Lower lobe of right lung (tissue), 2 donors: ENCODE measurements at regions not wholly inside any gene's neighbourhood (a gene's known extent, or its start where the extent isn't known, plus 50 kb on each side); places are given as distances from the start of the nearest gene placed in this dataset.

ENCODE experiments used
- ATAC-seq, 2 donors: fragments of 200-7000 bp; cut with Tn5 transposase; one replicate each; pipeline ENCODE4 v1.9.1; 2020 to 2022; ENCODE audit warnings: mild to moderate bottlenecking in 2 of 2, moderate library complexity in 2 of 2
- DNase-seq: peaks from one replicate; pipeline ENCODE4 v3.0.0-alpha.2; 2020
- H3K27ac ChIP-seq: fragments of 200-600 bp; one replicate; pipeline ENCODE4 v1.8.0; 2022
- H3K27me3 ChIP-seq: fragments of 200-600 bp; one replicate; pipeline ENCODE4 v1.8.0; 2022; ENCODE audit warnings: low read depth
- H3K36me3 ChIP-seq: fragments of 200-600 bp; one replicate; pipeline ENCODE4 v1.8.0; 2022; ENCODE audit warnings: mild to moderate bottlenecking
- H3K4me1 ChIP-seq: fragments of 200-600 bp; one replicate; pipeline ENCODE4 v1.8.0; 2022
- H3K4me3 ChIP-seq: fragments of 200-600 bp; one replicate; pipeline ENCODE4 v1.8.0; 2022; ENCODE audit warnings: mild to moderate bottlenecking
- H3K9me3 ChIP-seq: fragments of 200-600 bp; one replicate; pipeline ENCODE4 v1.8.0; 2022
- intact Hi-C: fragments of 100-400 bp; cut with DNase I; formaldehyde crosslinking; loops from one replicate; pipeline ENCODE4 v1.11.0; 2022
- TF ChIP-seq, protein P1 (sequence below): fragments of 200-600 bp; IDR thresholded peaks from one replicate; pipeline ENCODE4 v1.8.0; 2022; ENCODE audit warnings: antibody characterized with exemption, mild to moderate bottlenecking
- donor health status: DM: no; HTN: yes; CAD: no; lungs with severe emphysema.

DNA sequence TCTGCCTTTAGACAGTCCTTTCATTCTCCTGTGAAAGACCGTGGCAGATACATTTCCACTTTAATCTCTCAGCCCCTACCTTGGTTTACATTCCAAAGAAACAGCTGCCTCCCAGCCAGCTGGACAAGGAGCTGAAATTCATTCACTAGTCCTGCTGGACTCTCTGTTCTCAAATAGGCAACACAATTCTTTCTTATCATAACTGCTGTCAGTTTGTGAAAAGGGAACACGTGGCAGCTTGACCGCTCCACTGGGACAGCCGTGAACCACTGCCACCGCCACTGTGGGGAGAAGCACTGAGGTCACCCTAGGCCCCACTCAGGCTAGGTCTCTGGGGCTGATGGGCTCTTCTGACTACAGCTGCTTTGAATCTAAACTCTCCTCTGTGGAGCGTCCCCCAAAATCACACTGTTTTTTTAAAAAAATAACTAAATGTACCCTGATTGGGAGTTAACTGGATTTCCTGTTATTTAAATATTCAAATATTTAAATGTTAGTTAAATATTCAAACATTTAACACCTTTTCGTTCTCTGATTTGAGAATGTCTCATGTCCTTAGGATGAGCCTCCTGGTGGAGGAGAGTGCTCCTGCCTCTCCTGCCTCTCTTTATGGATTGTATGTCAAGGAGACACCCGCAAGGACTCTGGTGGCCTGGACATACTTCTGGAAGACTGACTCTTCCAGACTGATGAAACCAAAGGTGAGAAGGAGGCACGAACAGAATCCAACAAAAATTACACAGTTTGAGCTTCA lies 120.1 kb downstream of the BOD1 start:
- DNase-seq (no peak), ATAC-seq (no peak)
- Histone ChIP-seq H3K9me3 (no peaks in the 10 kb centered on the region), H3K4me3 (no peak overlapping the region), H3K36me3 (no peaks in the 10 kb centered on the region), H3K4me1 (no peaks in the 10 kb centered on the region), H3K27me3 (peaks cover 6% of the 10 kb centered on the region), H3K27ac (no peak overlapping the region)
- TF ChIP-seq, protein P1, sequence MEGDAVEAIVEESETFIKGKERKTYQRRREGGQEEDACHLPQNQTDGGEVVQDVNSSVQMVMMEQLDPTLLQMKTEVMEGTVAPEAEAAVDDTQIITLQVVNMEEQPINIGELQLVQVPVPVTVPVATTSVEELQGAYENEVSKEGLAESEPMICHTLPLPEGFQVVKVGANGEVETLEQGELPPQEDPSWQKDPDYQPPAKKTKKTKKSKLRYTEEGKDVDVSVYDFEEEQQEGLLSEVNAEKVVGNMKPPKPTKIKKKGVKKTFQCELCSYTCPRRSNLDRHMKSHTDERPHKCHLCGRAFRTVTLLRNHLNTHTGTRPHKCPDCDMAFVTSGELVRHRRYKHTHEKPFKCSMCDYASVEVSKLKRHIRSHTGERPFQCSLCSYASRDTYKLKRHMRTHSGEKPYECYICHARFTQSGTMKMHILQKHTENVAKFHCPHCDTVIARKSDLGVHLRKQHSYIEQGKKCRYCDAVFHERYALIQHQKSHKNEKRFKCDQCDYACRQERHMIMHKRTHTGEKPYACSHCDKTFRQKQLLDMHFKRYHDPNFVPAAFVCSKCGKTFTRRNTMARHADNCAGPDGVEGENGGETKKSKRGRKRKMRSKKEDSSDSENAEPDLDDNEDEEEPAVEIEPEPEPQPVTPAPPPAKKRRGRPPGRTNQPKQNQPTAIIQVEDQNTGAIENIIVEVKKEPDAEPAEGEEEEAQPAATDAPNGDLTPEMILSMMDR = no peak
- intact Hi-C loops = no loop called here

DNA sequence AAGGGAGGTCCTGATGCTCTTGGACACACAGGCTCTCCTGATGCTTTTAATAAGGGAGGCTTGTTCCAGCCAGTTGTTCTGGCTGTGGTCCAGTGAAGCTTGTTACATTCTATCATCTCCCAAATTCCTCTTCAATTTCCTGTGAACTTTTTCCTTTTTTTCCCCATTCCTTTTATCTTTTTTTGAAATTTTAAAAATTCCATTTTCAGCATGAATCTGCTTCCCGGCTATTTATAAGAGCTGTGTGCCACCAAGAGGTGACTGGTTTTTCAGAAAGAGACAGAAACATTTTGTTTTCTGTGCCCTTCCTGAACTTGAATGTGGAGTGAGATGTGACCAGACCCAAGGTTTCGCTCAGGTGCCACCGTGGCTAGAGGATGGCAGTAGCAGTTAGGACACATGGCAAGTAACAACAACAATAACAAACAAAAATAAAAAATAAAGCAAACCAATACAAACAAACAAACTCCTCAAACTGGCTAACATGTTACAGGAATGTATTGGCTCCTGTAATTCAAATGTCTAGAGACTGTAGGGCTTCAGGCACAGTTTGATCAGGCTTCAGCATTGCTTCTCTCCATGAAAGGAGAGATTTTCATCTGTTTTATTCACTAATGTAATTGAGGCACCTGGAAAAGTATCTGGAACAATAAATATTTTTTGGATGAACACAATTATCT lies 121.1 kb downstream of the BOD1 start:
- no peaks in the 10 kb centered on the region for H3K4me1 ChIP-seq
- no peaks in the 10 kb centered on the region for H3K9me3 ChIP-seq
- H3K4me3 ChIP-seq = no peak overlapping the region
- TF ChIP-seq, protein P1 = no peak
- no peaks in the 10 kb centered on the region for H3K36me3 ChIP-seq
- peaks cover 6% of the 10 kb centered on the region for H3K27me3 ChIP-seq
- DNase-seq (no peak), ATAC-seq (no peak)
- intact Hi-C loops = no loop called here
- H3K27ac ChIP-seq = no peak overlapping the region

DNA sequence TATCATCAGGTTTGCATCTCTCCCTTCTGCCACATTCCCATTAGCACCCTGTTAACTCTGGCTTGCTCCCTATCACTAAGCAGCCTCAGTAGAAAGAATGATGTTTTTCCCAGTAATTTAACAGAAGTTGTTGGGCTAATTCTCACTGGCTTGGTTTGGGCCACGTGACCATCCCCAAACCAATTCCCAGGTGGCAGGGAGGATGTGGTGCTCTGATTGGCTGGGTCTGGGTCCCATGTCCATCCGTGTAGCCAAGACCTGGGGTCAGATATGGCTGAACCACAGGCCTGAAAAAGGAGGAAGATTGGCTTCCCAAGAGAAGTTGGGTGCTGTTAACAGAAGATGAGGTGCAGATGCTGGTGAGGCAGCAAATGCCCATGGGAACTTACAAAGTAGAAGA lies 122.0 kb downstream of the BOD1 start:
- Histone ChIP-seq H3K4me3 (no peak overlapping the region), H3K27me3 (peaks cover 6% of the 10 kb centered on the region), H3K9me3 (no peaks in the 10 kb centered on the region), H3K36me3 (no peaks in the 10 kb centered on the region), H3K4me1 (no peaks in the 10 kb centered on the region), H3K27ac (no peak overlapping the region)
- intact Hi-C loops = no loop called here
- no peak for DNase-seq
- ATAC-seq = no peak
- TF ChIP-seq, protein P1 = no peak

DNA sequence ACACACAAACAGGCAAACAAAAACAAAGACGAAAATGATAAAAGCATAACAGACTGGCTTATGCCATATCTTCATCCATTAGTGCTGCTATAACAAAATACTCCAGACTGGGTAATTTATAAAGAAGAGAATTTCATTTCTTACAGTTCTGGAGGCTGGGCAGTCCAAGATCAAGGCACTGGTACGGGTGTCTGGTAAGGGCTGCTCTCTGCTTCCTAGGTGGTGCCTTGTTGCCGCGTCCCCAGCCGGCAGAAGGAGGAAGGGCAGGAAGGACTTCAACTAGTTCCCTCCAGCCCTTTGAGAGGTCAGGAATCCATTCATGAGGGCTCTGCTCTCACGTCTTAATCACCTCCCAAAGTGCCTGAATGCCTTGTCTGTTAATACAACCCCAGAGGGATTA lies 122.6 kb downstream of the BOD1 start:
- H3K4me3 ChIP-seq = no peak overlapping the region
- peaks cover 6% of the 10 kb centered on the region for H3K27me3 ChIP-seq
- intact Hi-C loops = no loop called here
- TF ChIP-seq, protein P1 = no peak
- no peaks in the 10 kb centered on the region for H3K4me1 ChIP-seq
- H3K36me3 ChIP-seq = no peaks in the 10 kb centered on the region
- H3K27ac ChIP-seq = no peak overlapping the region
- DNase-seq = no peak
- ATAC-seq = no peak
- H3K9me3 ChIP-seq = no peaks in the 10 kb centered on the region

DNA sequence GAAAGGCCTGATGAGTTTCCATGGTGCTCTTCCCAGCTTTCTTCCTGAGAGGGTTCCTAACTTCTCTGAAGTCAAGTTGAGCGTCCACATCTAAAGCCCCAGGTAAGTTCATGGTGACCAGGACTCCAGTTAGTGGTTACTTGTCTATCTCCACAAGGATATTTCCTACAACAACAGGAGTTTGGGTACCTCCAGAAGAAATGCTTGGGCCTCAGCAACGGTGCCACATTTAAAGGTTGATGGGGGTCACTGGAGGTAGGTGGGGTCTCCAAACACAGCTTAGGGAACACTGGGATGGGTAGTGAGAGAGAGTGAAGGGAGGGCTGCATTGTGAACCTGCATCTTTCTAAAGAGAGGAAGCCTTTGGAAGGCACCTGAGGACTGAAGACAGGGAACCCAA lies 123.4 kb downstream of the BOD1 start:
- TF ChIP-seq, protein P1 = no peak
- Histone ChIP-seq H3K27me3 (peaks cover 3% of the 10 kb centered on the region), H3K4me3 (no peak overlapping the region), H3K4me1 (no peaks in the 10 kb centered on the region), H3K36me3 (no peaks in the 10 kb centered on the region), H3K27ac (no peak overlapping the region), H3K9me3 (no peaks in the 10 kb centered on the region)
- DNase-seq (no peak), ATAC-seq (no peak)
- intact Hi-C loops = no loop called here
